ENCODE measurements at regions not wholly inside any gene's neighbourhood (a gene's known extent, or its start where the extent isn't known, plus 50 kb on each side); places are given as distances from the start of the nearest gene placed in this dataset.

GRCh38 chr2:8197825-8198224, 484.0 kb upstream of the ID2 start:
- no peak overlapping the region for H3K4me3 ChIP-seq (ENCODE audit: low read depth, low read length)
- no peak for TF ChIP-seq CTCF (IDR thresholded peaks at IDR 0.05; ENCODE audit: low read depth, low read length)

- TF ChIP-seq CTCF (IDR thresholded peaks at IDR 0.05; ENCODE audit: low read depth, low read length), result no peak
- H3K4me3 ChIP-seq (ENCODE audit: low read depth, low read length), result no peak overlapping the region
These were observed 483.0 kb upstream of the ID2 start for GRCh38 chr2:8198766-8199382.

DNA sequence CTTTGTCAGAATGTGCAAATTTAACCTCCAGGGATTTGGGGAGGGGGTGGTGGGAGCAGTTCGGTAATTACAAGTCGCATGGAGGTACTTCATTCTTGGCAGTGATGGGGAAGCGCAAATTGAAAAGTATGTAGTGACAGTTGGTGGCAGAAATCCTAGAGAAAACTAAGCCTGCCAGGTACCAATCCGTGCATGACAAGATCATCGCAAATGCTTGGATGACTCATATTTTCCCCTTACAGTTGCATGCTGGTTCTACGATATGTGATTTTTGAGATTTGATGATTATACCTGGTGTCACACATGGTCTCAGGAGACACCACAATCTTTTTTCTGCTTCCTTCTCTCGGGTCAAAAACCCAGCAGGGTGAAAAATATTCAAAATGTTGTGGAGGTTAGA, 479.7 kb upstream of the ID2 start:
- TF ChIP-seq CTCF (IDR thresholded peaks at IDR 0.05; ENCODE audit: low read depth, low read length), result no peak
- H3K4me3 ChIP-seq (ENCODE audit: low read depth, low read length), result no peak overlapping the region

GRCh38 chr2:8203364-8203763, 478.5 kb upstream of the ID2 start:
- H3K4me3 ChIP-seq (ENCODE audit: low read depth, low read length), result no peak overlapping the region
- no peak for TF ChIP-seq CTCF (IDR thresholded peaks at IDR 0.05; ENCODE audit: low read depth, low read length)

DNA sequence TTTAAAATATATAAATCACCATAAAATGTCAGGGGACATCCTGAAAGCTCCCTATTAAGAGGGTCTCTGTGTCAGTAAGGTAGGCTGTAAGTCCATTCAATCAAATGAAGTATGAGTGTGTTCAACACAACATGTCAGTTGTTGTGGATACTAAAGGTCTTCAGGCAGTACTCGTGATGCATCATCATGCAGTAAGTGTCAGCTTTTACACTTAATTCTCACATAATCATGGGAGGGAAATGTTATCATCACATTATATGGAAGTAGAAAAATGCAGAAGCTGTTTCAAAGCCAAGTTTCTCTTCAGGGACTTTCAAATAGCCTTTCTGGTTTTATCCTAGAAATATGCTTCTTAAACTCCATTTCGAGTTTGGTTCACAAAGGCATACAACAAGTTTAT, 477.1 kb upstream of the ID2 start:
- no peak for TF ChIP-seq CTCF (IDR thresholded peaks at IDR 0.05; ENCODE audit: low read depth, low read length)

GRCh38 chr2:8209494-8209893, 472.4 kb upstream of the ID2 start:
- H3K4me3 ChIP-seq (ENCODE audit: low read depth, low read length), result no peak overlapping the region
- no peak for TF ChIP-seq CTCF (IDR thresholded peaks at IDR 0.05; ENCODE audit: low read depth, low read length)

More for the DNA sequence above, 477.1 kb upstream of the ID2 start:
- H3K4me3 ChIP-seq (ENCODE audit: low read depth, low read length), result no peak overlapping the region

DNA sequence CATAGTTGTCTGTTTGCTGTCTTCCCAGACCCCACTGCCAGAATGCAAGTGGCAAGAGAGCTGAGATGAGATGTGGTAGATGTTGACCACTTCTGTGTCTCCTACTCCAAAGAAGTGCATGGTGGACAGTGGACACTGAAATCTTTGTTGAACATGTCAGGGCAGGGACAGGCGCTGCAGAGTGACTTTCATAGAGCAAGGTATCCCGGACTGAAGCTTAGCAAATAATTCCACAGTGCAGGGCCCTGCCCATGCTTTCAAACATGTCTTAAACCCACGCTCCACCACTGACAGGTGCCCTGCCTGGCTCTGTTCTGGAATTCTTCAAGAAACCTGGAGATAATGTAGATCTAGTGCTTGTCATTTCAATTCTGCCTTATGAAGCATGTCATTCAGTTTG, 470.5 kb upstream of the ID2 start:
- TF ChIP-seq CTCF (IDR thresholded peaks at IDR 0.05; ENCODE audit: low read depth, low read length), result no peak

More for the DNA sequence above, 470.5 kb upstream of the ID2 start:
- no peak overlapping the region for H3K4me3 ChIP-seq (ENCODE audit: low read depth, low read length)
